ENCODE measurements at regions not wholly inside any gene's neighbourhood (a gene's known extent, or its start where the extent isn't known, plus 50 kb on each side); places are given as distances from the start of the nearest gene placed in this dataset.

DNA sequence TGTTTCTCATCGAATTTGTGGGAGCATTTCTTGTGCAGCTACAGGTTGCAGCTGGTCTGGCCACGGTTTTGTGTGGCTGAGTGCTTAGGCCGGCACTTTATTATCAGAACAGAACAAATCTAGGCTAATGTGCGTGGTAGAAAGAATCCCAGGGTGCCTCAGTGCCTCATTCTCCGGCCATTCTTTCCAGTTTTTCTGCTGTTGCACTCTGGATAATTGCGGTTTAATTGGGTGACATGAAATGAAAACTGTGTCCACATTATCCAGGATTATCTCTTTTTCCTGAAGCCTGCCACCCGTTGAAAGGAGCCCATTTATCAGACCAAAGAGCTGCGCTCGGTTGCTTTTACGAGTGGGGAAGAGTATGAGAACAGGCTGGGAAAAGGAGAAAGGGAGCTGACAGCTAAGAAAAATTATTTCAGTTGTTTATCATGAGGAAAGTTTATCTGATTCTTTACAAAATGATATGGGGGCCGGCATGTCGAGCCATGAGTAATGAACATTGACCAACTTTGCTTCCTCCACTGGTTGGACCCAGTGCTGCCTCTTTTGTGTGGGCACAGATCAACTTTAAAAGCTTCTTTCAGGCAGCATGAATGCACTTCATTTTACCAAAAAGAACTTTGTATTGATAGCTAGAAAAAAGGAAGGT, 117.0 kb upstream of the SOX21 start:
- TF ChIP-seq, protein P1, sequence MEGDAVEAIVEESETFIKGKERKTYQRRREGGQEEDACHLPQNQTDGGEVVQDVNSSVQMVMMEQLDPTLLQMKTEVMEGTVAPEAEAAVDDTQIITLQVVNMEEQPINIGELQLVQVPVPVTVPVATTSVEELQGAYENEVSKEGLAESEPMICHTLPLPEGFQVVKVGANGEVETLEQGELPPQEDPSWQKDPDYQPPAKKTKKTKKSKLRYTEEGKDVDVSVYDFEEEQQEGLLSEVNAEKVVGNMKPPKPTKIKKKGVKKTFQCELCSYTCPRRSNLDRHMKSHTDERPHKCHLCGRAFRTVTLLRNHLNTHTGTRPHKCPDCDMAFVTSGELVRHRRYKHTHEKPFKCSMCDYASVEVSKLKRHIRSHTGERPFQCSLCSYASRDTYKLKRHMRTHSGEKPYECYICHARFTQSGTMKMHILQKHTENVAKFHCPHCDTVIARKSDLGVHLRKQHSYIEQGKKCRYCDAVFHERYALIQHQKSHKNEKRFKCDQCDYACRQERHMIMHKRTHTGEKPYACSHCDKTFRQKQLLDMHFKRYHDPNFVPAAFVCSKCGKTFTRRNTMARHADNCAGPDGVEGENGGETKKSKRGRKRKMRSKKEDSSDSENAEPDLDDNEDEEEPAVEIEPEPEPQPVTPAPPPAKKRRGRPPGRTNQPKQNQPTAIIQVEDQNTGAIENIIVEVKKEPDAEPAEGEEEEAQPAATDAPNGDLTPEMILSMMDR (IDR thresholded peaks at IDR 0.05; ENCODE audit: insufficient read depth, low read length), result no peak
- no peak for DNase-seq (ENCODE audit: low read depth)

DNA sequence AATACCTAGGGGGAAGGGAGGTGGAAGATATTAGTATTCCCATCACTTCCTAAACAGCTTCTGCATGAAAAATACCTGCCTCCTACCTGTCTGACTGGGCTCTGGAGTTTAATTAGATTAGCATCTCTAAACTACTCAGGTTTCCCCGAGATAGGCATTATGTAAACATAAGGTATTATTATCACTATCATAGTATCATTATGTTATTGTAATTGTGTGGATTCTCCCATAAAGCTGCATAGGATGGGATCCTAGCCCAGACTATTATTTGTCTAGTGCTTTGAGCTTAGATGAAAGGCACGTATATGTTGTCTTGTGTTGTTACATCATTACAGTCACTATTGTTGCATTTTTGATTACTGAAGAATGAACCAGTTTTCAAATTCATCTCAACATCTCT, 115.2 kb upstream of the SOX21 start:
- TF ChIP-seq, protein P1 (IDR thresholded peaks at IDR 0.05; ENCODE audit: insufficient read depth, low read length), result no peak
- H3K4me3 ChIP-seq (ENCODE audit: low read depth, low read length), result no peak overlapping the region
- DNase-seq (ENCODE audit: low read depth), result no peak

More for the DNA sequence above, 117.0 kb upstream of the SOX21 start:
- H3K4me3 ChIP-seq (ENCODE audit: low read depth, low read length), result no peak overlapping the region

DNA sequence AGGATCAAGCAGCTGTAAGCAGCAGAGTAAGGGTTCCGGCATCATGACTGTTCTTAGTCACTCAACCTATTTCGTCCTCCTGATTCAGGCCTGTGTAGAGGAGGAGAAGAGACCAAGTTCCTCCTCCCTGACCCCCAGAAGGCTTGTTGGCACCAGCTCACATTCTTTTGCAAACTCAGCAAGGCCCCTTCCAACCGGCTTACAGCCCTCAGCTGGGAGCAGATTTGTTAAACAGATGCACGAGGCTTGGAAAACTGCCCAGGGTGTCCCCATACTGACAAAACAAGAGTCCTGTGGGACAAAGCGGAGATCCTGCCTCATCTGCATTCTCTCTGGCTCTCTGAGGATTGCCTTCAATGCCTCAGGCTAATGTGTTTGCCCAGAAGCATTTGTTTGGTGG, 113.2 kb upstream of the SOX21 start:
- H3K4me3 ChIP-seq (ENCODE audit: low read depth, low read length), result no peak overlapping the region
- peak; percentile 15 for DNase-seq (ENCODE audit: low read depth)
- TF ChIP-seq, protein P1 (IDR thresholded peaks at IDR 0.05; ENCODE audit: insufficient read depth, low read length), result no peak

DNA sequence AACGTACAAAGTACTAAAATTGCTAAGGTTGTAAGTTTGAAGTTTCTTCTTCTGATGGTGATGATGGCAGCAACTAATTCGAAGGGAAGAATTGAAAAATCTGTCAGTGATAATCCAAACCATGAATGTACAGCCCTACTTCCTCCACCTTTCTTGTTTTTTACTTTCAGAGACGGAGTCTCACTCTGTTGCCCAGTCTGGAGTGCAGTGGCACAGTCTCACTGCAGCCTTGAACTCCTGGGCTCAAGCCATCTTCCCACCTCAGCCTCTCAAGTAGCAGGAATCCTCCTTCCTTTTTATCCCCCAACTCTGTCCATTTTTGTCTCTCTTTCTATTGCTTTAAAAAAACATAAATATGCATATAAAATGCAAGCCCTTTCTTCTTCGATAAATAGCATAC, 112.3 kb upstream of the SOX21 start:
- TF ChIP-seq, protein P1 (IDR thresholded peaks at IDR 0.05; ENCODE audit: insufficient read depth, low read length), result no peak
- no peak for DNase-seq (ENCODE audit: low read depth)
- H3K4me3 ChIP-seq (ENCODE audit: low read depth, low read length), result no peak overlapping the region

DNA sequence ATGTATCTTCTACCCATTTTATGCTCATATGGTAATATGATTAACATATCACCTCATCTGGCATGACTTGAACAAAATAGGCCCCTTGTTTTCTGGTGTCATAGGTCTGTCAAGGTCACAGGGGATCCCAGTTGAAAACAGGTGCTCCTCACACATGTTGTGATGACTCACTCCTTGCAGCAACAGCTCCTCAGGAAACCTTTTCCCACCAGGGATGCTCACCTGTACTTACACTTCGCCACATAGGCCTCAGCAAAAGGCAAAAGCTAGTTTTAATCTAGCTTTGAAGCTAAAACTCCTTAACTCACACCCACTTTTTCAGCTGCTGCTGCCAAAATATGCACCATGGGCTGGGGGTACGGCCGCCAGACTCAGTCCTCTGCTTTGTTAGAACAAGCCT, 110.0 kb upstream of the SOX21 start:
- TF ChIP-seq, protein P1 (IDR thresholded peaks at IDR 0.05; ENCODE audit: insufficient read depth, low read length), result no peak
- no peak overlapping the region for H3K4me3 ChIP-seq (ENCODE audit: low read depth, low read length)
- DNase-seq (ENCODE audit: low read depth), result no peak

DNA sequence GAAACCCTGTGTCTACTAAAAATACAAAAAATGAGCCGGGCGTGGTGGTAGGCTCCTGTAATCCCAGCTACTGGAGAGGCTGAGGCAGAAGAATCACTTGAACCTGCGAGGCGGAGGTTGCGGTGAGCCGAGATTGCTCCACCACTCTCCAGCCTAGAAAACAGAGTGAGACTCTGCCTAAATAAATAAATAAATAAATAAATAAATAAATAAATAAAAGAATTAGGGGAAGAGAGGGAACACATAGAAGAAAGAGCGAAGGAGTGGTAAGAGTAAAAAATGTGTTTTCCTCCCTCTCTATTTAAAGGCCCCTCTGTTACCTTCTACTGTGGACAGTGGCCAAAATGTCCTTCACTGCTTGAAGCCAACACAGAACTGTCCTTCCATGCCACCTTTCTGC, 103.9 kb upstream of the SOX21 start:
- no peak for DNase-seq (ENCODE audit: low read depth)
- TF ChIP-seq, protein P1 (IDR thresholded peaks at IDR 0.05; ENCODE audit: insufficient read depth, low read length), result no peak
- no peak overlapping the region for H3K4me3 ChIP-seq (ENCODE audit: low read depth, low read length)

DNA sequence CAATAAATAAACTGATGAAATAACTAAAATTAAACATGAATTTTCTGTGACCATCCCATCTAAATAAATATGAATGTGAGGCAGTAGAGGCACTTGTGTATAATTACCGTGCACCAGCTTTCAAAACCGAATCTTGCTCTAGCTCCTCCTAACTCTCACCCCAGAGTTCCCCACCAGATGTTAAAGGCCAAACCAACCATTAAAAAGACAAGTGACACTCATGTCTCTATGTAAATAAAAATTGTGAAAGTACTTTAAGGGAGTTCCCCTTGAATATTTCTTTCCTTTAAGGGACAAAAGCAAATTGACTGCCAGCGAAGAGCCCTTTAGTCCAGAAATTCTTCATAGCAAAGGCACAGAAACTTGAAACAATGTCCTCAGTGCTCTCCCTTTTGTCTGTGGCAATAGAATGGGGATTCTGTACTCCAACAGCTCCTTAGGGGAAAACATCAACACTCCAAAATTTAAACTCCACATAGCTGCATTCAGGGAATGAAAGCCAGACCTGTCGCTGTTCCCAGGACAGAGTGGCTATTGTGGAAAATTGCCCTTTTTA, 101.7 kb upstream of the SOX21 start:
- no peak overlapping the region for H3K4me3 ChIP-seq (ENCODE audit: low read depth, low read length)
- TF ChIP-seq, protein P1 (IDR thresholded peaks at IDR 0.05; ENCODE audit: insufficient read depth, low read length), result no peak
- no peak for DNase-seq (ENCODE audit: low read depth)
